CD4-positive, CD25-positive, alpha-beta regulatory T cell (primary cell): ENCODE measurements at regions not wholly inside any gene's neighbourhood (a gene's known extent, or its start where the extent isn't known, plus 50 kb on each side); places are given as distances from the start of the nearest gene placed in this dataset.

Source experiments
- ATAC-seq, 2 donors: fragments of 150-1000 bp; cut with Tn5 transposase; one replicate each; pipeline ENCODE4 v1.10.0; 2021; ENCODE audit warnings: low read depth in 2 of 2, moderate number of reproducible peaks in 2 of 2, moderate library complexity in 1 of 2
- DNase-seq, 3 donors: peaks; one replicate each; pipeline versions ENCODE4 v3.0.0 to v3.0.0-alpha.2; 2012 to 2022; ENCODE audit warnings: mixed read lengths in 1 of 3
- H3K27ac ChIP-seq: one replicate; pipeline ENCODE4 v1.7.0; 2013; ENCODE audit warnings: mild to moderate bottlenecking, low read length; ENCODE audit not compliant: insufficient read depth, poor library complexity, severe bottlenecking
- H3K27me3 ChIP-seq: one replicate; pipeline ENCODE4 v1.7.0; 2013; ENCODE audit warnings: low read length; ENCODE audit not compliant: control insufficient read depth, insufficient read depth
- H3K36me3 ChIP-seq: one replicate; pipeline ENCODE4 v1.7.0; 2013; ENCODE audit warnings: mild to moderate bottlenecking, low read length, moderate library complexity; ENCODE audit not compliant: control insufficient read depth, insufficient read depth
- H3K4me1 ChIP-seq: 2 replicates; pipeline ENCODE4 v1.7.0; 2013; ENCODE audit warnings: mild to moderate bottlenecking, low read length; ENCODE audit not compliant: insufficient read depth, control insufficient read depth, poor library complexity, severe bottlenecking
- H3K4me3 ChIP-seq: one replicate; pipeline ENCODE4 v1.7.0; 2013; ENCODE audit warnings: low read depth, mild to moderate bottlenecking, low read length, moderate library complexity
- H3K9me3 ChIP-seq, 2 experiments: 1 replicate in 1 of 2; 2 replicates in 1 of 2; pipeline ENCODE4 v1.7.0; 2013; ENCODE audit warnings: low read length in 2 of 2, mild to moderate bottlenecking in 1 of 2, moderate library complexity in 1 of 2; ENCODE audit not compliant: control insufficient read depth in 2 of 2
- H3K27ac Mint-ChIP-seq, 3 donors: one replicate each; pipeline ENCODE4 v1.8.0; 2020 to 2022; ENCODE audit warnings: mild to moderate bottlenecking in 3 of 3, mixed read lengths in 3 of 3, moderate library complexity in 2 of 3
- H3K27me3 Mint-ChIP-seq: one replicate; pipeline ENCODE4 v1.8.0; 2022; ENCODE audit warnings: mild to moderate bottlenecking, mixed read lengths
- H3K36me3 Mint-ChIP-seq: one replicate; pipeline ENCODE4 v1.8.0; 2020; ENCODE audit warnings: mixed read lengths
- H3K4me1 Mint-ChIP-seq, 4 donors: one replicate each; pipeline ENCODE4 v1.8.0; 2020 to 2022; ENCODE audit warnings: mixed read lengths in 4 of 4, mild to moderate bottlenecking in 1 of 4
- H3K4me3 Mint-ChIP-seq, 4 donors: one replicate each; pipeline ENCODE4 v1.8.0; 2020 to 2022; ENCODE audit warnings: mild to moderate bottlenecking in 4 of 4, mixed read lengths in 4 of 4, moderate library complexity in 3 of 4
- H3K9me3 Mint-ChIP-seq, 7 donors: one replicate each; pipeline ENCODE4 v1.8.0; 2020 to 2022; ENCODE audit warnings: mixed read lengths in 7 of 7, mild to moderate bottlenecking in 3 of 7, moderate library complexity in 2 of 7

- no peak overlapping the region for H3K27ac ChIP-seq
- DNase-seq (peak in 1 of 3 donors; percentile 13), ATAC-seq (no peak)
- Mint-ChIP-seq H3K27ac (no peak overlapping the region), H3K4me1 (peaks cover 0 to 5% (median under 1%) of the 10 kb centered on the region in 4 donors), H3K4me3 (no peak overlapping the region), H3K27me3 (peaks cover 34% of the 10 kb centered on the region), H3K9me3 (peaks cover 0 to 2% (median 0%) of the 10 kb centered on the region in 7 donors), H3K36me3 (no peaks in the 10 kb centered on the region)
- peaks cover 23% of the 10 kb centered on the region for H3K27me3 ChIP-seq
- H3K4me1 ChIP-seq, result peaks cover 3% of the 10 kb centered on the region
- H3K36me3 ChIP-seq, result no peaks in the 10 kb centered on the region
- H3K9me3 ChIP-seq, result no peaks in the 10 kb centered on the region
- H3K4me3 ChIP-seq, result no peak overlapping the region
Observed at GRCh38 chr12:94879542-94879941, 124.0 kb downstream of the NDUFA12 start.

GRCh38 chr12:94875525-94875924 lies 128.0 kb downstream of the NDUFA12 start:
- DNase-seq, result peak in 1 of 3 donors; percentile 42
- Histone ChIP-seq H3K4me1 (peaks cover 5% of the 10 kb centered on the region), H3K9me3 (no peaks in the 10 kb centered on the region), H3K27me3 (peaks cover 28% of the 10 kb centered on the region), H3K27ac (no peak overlapping the region), H3K4me3 (no peak overlapping the region), H3K36me3 (no peaks in the 10 kb centered on the region)
- ATAC-seq, result peak in 1 of 2 donors; percentile 50
- no peak overlapping the region for H3K4me3 Mint-ChIP-seq
- H3K36me3 Mint-ChIP-seq, result no peaks in the 10 kb centered on the region
- H3K4me1 Mint-ChIP-seq, result peaks cover 0 to 13% (median 10%) of the 10 kb centered on the region in 4 donors
- no peak overlapping the region for H3K27ac Mint-ChIP-seq
- peaks cover 49% of the 10 kb centered on the region for H3K27me3 Mint-ChIP-seq
- H3K9me3 Mint-ChIP-seq, result peaks cover 0 to 2% (median 0%) of the 10 kb centered on the region in 7 donors

- peaks cover 28% of the 10 kb centered on the region for H3K27me3 ChIP-seq
- peaks cover 53% of the 10 kb centered on the region for H3K27me3 Mint-ChIP-seq
- DNase-seq (no peak), ATAC-seq (no peak)
- no peak overlapping the region for H3K4me3 ChIP-seq
- H3K4me1 Mint-ChIP-seq, result peaks cover 0 to 13% (median 10%) of the 10 kb centered on the region in 4 donors
- no peak overlapping the region for H3K27ac Mint-ChIP-seq
- H3K36me3 ChIP-seq, result no peaks in the 10 kb centered on the region
- H3K4me1 ChIP-seq, result peaks cover 5% of the 10 kb centered on the region
- H3K27ac ChIP-seq, result no peak overlapping the region
- H3K9me3 ChIP-seq, result no peaks in the 10 kb centered on the region
- H3K4me3 Mint-ChIP-seq, result peak overlapping the region in 3 of 4 donors; percentile 77 to 83 (median 81)
- peaks cover 0 to 2% (median 0%) of the 10 kb centered on the region in 7 donors for H3K9me3 Mint-ChIP-seq
- no peaks in the 10 kb centered on the region for H3K36me3 Mint-ChIP-seq
Observed at GRCh38 chr12:94874518-94875302, 128.8 kb downstream of the NDUFA12 start.

- no peak overlapping the region for H3K4me3 ChIP-seq
- no peak for ATAC-seq
Observed at GRCh38 chr12:94873734-94874517, 129.6 kb downstream of the NDUFA12 start.

GRCh38 chr12:94872971-94873733 lies 130.3 kb downstream of the NDUFA12 start:
- DNase-seq, result no peak
- peaks cover 0 to 13% (median 10%) of the 10 kb centered on the region in 4 donors for H3K4me1 Mint-ChIP-seq

More at GRCh38 chr12:94873734-94874517, 129.6 kb downstream of the NDUFA12 start:
- Histone ChIP-seq H3K36me3 (no peaks in the 10 kb centered on the region), H3K27me3 (peaks cover 28% of the 10 kb centered on the region), H3K4me1 (peaks cover 5% of the 10 kb centered on the region), H3K9me3 (no peaks in the 10 kb centered on the region), H3K27ac (no peak overlapping the region)
- no peaks in the 10 kb centered on the region for H3K36me3 Mint-ChIP-seq
- peak overlapping the region in 3 of 4 donors; percentile 77 to 83 (median 81) for H3K4me3 Mint-ChIP-seq
- no peaks in the 10 kb centered on the region for H3K9me3 Mint-ChIP-seq
- H3K4me1 Mint-ChIP-seq, result peaks cover 0 to 13% (median 10%) of the 10 kb centered on the region in 4 donors
- no peak for DNase-seq
- no peak overlapping the region for H3K27ac Mint-ChIP-seq
- peaks cover 51% of the 10 kb centered on the region for H3K27me3 Mint-ChIP-seq

GRCh38 chr12:94872671-94872970 lies 130.9 kb downstream of the NDUFA12 start:
- Mint-ChIP-seq H3K27ac (peak overlapping the region in 1 of 3 donors; percentile 33), H3K27me3 (peaks cover 51% of the 10 kb centered on the region), H3K4me3 (peak overlapping the region in 2 of 4 donors; percentile 31 to 74), H3K4me1 (peaks cover 0 to 13% (median 10%) of the 10 kb centered on the region in 4 donors), H3K9me3 (no peaks in the 10 kb centered on the region), H3K36me3 (no peaks in the 10 kb centered on the region)
- Histone ChIP-seq H3K9me3 (no peaks in the 10 kb centered on the region), H3K4me1 (peaks cover 5% of the 10 kb centered on the region), H3K27me3 (peaks cover 23% of the 10 kb centered on the region), H3K27ac (no peak overlapping the region), H3K36me3 (no peaks in the 10 kb centered on the region), H3K4me3 (no peak overlapping the region)
- DNase-seq (peak in 1 of 3 donors; percentile 6), ATAC-seq (no peak)

More at GRCh38 chr12:94872971-94873733, 130.3 kb downstream of the NDUFA12 start:
- Histone ChIP-seq H3K4me1 (peaks cover 5% of the 10 kb centered on the region), H3K27me3 (peaks cover 25% of the 10 kb centered on the region), H3K4me3 (no peak overlapping the region), H3K9me3 (no peaks in the 10 kb centered on the region), H3K36me3 (no peaks in the 10 kb centered on the region), H3K27ac (no peak overlapping the region)
- Mint-ChIP-seq H3K9me3 (no peaks in the 10 kb centered on the region), H3K4me3 (peak overlapping the region in 2 of 4 donors; percentile 31 to 74), H3K36me3 (no peaks in the 10 kb centered on the region), H3K27ac (peak overlapping the region in 1 of 3 donors; percentile 33), H3K27me3 (peaks cover 51% of the 10 kb centered on the region)
- no peak for ATAC-seq

- Mint-ChIP-seq H3K27me3 (peaks cover 54% of the 10 kb centered on the region), H3K9me3 (no peaks in the 10 kb centered on the region), H3K4me1 (peaks cover 0 to 13% (median 10%) of the 10 kb centered on the region in 4 donors), H3K27ac (no peak overlapping the region), H3K4me3 (peak overlapping the region in 1 of 4 donors; percentile 31), H3K36me3 (no peaks in the 10 kb centered on the region)
- Histone ChIP-seq H3K4me1 (peaks cover 5% of the 10 kb centered on the region), H3K27ac (no peak overlapping the region), H3K9me3 (no peaks in the 10 kb centered on the region), H3K36me3 (no peaks in the 10 kb centered on the region), H3K4me3 (no peak overlapping the region), H3K27me3 (peaks cover 22% of the 10 kb centered on the region)
- ATAC-seq, result no peak
- DNase-seq, result no peak
Observed at GRCh38 chr12:94872007-94872653, 131.4 kb downstream of the NDUFA12 start.
